Liver (tissue), 7 donors: ENCODE measurements at regions not wholly inside any gene's neighbourhood (a gene's known extent, or its start where the extent isn't known, plus 50 kb on each side); places are given as distances from the start of the nearest gene placed in this dataset.
"Not testable (repeated sequence)": the region's sequence is repeated elsewhere in the genome, so short reads cannot be mapped to it uniquely, and the experiment has no call there.

Source experiments
- DNase-seq: peaks from one replicate; pipeline ENCODE4 v3.0.0-alpha.2; 2017; ENCODE audit warnings: low spot score
- H3K27ac ChIP-seq, 2 donors: one replicate each; pipeline ENCODE4 v1.7.0; 2013; ENCODE audit warnings: inconsistent platforms in 2 of 2, low read length in 2 of 2, control low read depth in 1 of 2, low read depth in 1 of 2, mild to moderate bottlenecking in 1 of 2
- H3K27me3 ChIP-seq, 4 donors: one replicate each; pipeline versions ENCODE4 v1.6.1 to v1.7.0; 2013; ENCODE audit warnings: low read length in 3 of 4, inconsistent platforms in 1 of 4, mild to moderate bottlenecking in 1 of 4, moderate library complexity in 1 of 4; ENCODE audit not compliant: control insufficient read depth in 4 of 4, insufficient read depth in 4 of 4
- H3K36me3 ChIP-seq, 4 donors: one replicate each; pipeline versions ENCODE4 v1.6.1 to v1.7.0; 2013; ENCODE audit warnings: low read length in 3 of 4, mild to moderate bottlenecking in 3 of 4, low read depth in 1 of 4, moderate library complexity in 1 of 4; ENCODE audit not compliant: control insufficient read depth in 4 of 4, insufficient read depth in 3 of 4
- H3K4me1 ChIP-seq, 4 donors: one replicate each; pipeline versions ENCODE4 v1.6.1 to v1.7.0; 2013; ENCODE audit warnings: low read length in 3 of 4, mild to moderate bottlenecking in 3 of 4, moderate library complexity in 1 of 4; ENCODE audit not compliant: control insufficient read depth in 4 of 4, insufficient read depth in 4 of 4
- H3K4me3 ChIP-seq, 3 donors: one replicate each; pipeline versions ENCODE4 v1.6.1 to v1.7.0; 2013; ENCODE audit warnings: low read length in 3 of 3, control low read depth in 1 of 3, low read depth in 1 of 3, mild to moderate bottlenecking in 1 of 3
- H3K9ac ChIP-seq, 2 donors: one replicate each; pipeline ENCODE4 v1.7.0; 2013; ENCODE audit warnings: low read length in 2 of 2, mild to moderate bottlenecking in 2 of 2, moderate library complexity in 2 of 2, control low read depth in 1 of 2, low read depth in 1 of 2
- H3K9me3 ChIP-seq, 4 donors: one replicate each; pipeline versions ENCODE4 v1.6.1 to v1.7.0; 2013; ENCODE audit warnings: low read length in 3 of 4; ENCODE audit not compliant: control insufficient read depth in 4 of 4
- ATF3 ChIP-seq: IDR thresholded peaks from 2 replicates; pipeline ENCODE4 v1.6.1; 2016; ENCODE audit warnings: antibody characterized with exemption
- FOXA2 ChIP-seq: IDR thresholded peaks from 2 replicates; pipeline ENCODE4 v1.6.1; 2016; ENCODE audit warnings: antibody characterized with exemption
- GABPA ChIP-seq, 2 donors: IDR thresholded peaks in 1 of 2; conservative IDR thresholded peaks in 1 of 2; 2 replicates each; pipeline ENCODE4 v1.6.1; 2016; ENCODE audit warnings: antibody characterized with exemption in 2 of 2, mild to moderate bottlenecking in 1 of 2, moderate library complexity in 1 of 2
- HNF4A ChIP-seq, 2 donors: conservative IDR thresholded peaks; 2 replicates each; pipeline ENCODE4 v1.6.1; 2016; ENCODE audit warnings: antibody characterized with exemption in 2 of 2, mild to moderate bottlenecking in 2 of 2
- HNF4G ChIP-seq: IDR thresholded peaks from 2 replicates; pipeline ENCODE4 v1.6.1; 2016; ENCODE audit warnings: antibody characterized with exemption
- JUND ChIP-seq, 2 donors: IDR thresholded peaks; 2 replicates each; pipeline ENCODE4 v1.6.1; 2016; ENCODE audit warnings: antibody characterized with exemption in 2 of 2
- RAD21 ChIP-seq, 2 donors: IDR thresholded peaks; 2 replicates each; pipeline ENCODE4 v1.6.1; 2016; ENCODE audit warnings: antibody characterized with exemption in 2 of 2, mild to moderate bottlenecking in 2 of 2
- REST ChIP-seq: IDR thresholded peaks from 2 replicates; pipeline ENCODE4 v1.6.1; 2016; ENCODE audit warnings: antibody characterized with exemption, mild to moderate bottlenecking
- RXRA ChIP-seq, 2 donors: IDR thresholded peaks; 2 replicates each; pipeline ENCODE4 v1.6.1; 2017 to 2018; ENCODE audit warnings: antibody characterized with exemption in 2 of 2, mild to moderate bottlenecking in 1 of 2
- SP1 ChIP-seq: IDR thresholded peaks from 2 replicates; pipeline ENCODE4 v1.6.1; 2018; ENCODE audit warnings: antibody characterized with exemption, mild to moderate bottlenecking
- TAF1 ChIP-seq: conservative IDR thresholded peaks from 2 replicates; pipeline ENCODE4 v1.6.1; 2016; ENCODE audit warnings: antibody characterized with exemption, mild to moderate bottlenecking
- ZBTB33 ChIP-seq: IDR thresholded peaks from 2 replicates; pipeline ENCODE4 v1.6.1; 2016; ENCODE audit warnings: antibody characterized with exemption
- WGBS: extraction: QIAGEN DNeasy Blood & Tissue Kit; methylation state at CpG from one replicate; pipeline ENCODE4 v1.1.7; 2013; 5-methylcytosine and 5-hydroxymethylcytosine counted together
- donor health status: healthy.
- donor health status: healthy.
- donor health status: healthy.
- donor health status: healthy.

- Histone ChIP-seq H3K9me3 (no peaks in the 10 kb centered on the region), H3K27ac (no peak overlapping the region), H3K36me3 (no peaks in the 10 kb centered on the region), H3K9ac (no peak overlapping the region), H3K27me3 (no peaks in the 10 kb centered on the region), H3K4me1 (no peaks in the 10 kb centered on the region), H3K4me3 (no peak overlapping the region)
- TF ChIP-seq RXRA (IDR thresholded peaks at IDR 0.05) (no peak), HNF4A (conservative IDR thresholded peaks at IDR 0.05) (no peak), REST (no peak), SP1 (no peak), RAD21 (IDR thresholded peaks at IDR 0.05) (no peak)
- WGBS = 92% methylated on average over 3 of the region's 3 CpGs
- no peak for DNase-seq
Measured at GRCh38 chr15:35179739-35180138, 94.6 kb upstream of the NANOGP8 start.

GRCh38 chr15:35178186-35178585 is 93.1 kb upstream of the NANOGP8 start:
- H3K9ac ChIP-seq = not testable (repeated sequence)

GRCh38 chr15:35174948-35175347 is 89.9 kb upstream of the NANOGP8 start:
- WGBS = 87% methylated on average over 3 of the region's 3 CpGs
- no peak for DNase-seq
- Histone ChIP-seq H3K9me3 (no peaks in the 10 kb centered on the region), H3K36me3 (no peaks in the 10 kb centered on the region), H3K4me1 (no peaks in the 10 kb centered on the region), H3K4me3 (no peak overlapping the region), H3K9ac (no peak overlapping the region), H3K27ac (no peak overlapping the region), H3K27me3 (no peaks in the 10 kb centered on the region)
- TF ChIP-seq HNF4A (conservative IDR thresholded peaks at IDR 0.05) (no peak), FOXA2 (no peak), TAF1 (no peak)

More at GRCh38 chr15:35178186-35178585, 93.1 kb upstream of the NANOGP8 start:
- H3K9me3 ChIP-seq, H3K27ac ChIP-seq, DNase-seq, H3K27me3 ChIP-seq, H3K36me3 ChIP-seq, H3K4me3 ChIP-seq, H3K4me1 ChIP-seq: not testable (repeated sequence)
- 86% methylated on average over 1 of the region's 1 CpG for WGBS

GRCh38 chr15:35173444-35174118 is 88.5 kb upstream of the NANOGP8 start:
- 72% methylated on average over 4 of the region's 4 CpGs for WGBS
- TF ChIP-seq HNF4A (conservative IDR thresholded peaks at IDR 0.05) = no peak
- TF ChIP-seq GABPA (IDR thresholded peaks at IDR 0.05 in 1 of 2, conservative IDR thresholded peaks at IDR 0.05 in 1 of 2) = no peak
- TF ChIP-seq JUND (IDR thresholded peaks at IDR 0.05) = no peak
- no peak for TF ChIP-seq ZBTB33
- TF ChIP-seq REST = no peak
- TF ChIP-seq ATF3 = no peak
- no peak for TF ChIP-seq TAF1
- TF ChIP-seq HNF4G = no peak

More at GRCh38 chr15:35173444-35174118, 88.5 kb upstream of the NANOGP8 start:
- DNase-seq = peak; percentile 50
- H3K36me3 ChIP-seq = no peaks in the 10 kb centered on the region
- H3K27ac ChIP-seq = no peak overlapping the region
- H3K4me1 ChIP-seq = no peaks in the 10 kb centered on the region
- H3K9me3 ChIP-seq = no peaks in the 10 kb centered on the region
- no peak overlapping the region for H3K4me3 ChIP-seq
- H3K27me3 ChIP-seq = no peaks in the 10 kb centered on the region
- no peak overlapping the region for H3K9ac ChIP-seq
